ENCODE measurements at regions not wholly inside any gene's neighbourhood (a gene's known extent, or its start where the extent isn't known, plus 50 kb on each side); places are given as distances from the start of the nearest gene placed in this dataset.

DNA sequence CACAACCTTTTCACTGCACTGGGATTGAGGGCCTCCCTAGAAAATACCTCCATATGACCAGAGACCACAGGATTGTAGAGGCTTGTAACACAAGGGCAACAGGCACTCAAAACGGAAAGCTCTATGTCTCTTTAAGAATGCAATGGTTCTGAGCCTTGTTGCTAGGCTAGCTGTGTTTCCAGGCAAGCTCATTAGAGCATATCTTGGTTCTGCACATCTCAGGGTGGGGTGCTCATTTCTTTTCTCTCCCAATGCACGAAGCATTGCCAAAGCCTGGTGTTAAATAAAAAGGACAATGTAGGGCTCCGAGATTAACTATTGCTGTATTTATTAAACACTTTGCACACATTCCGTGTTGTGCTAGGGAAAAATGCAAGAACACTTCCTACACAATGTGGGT, 315.9 kb downstream of the PRDM2 start:
- TF ChIP-seq, protein P1, sequence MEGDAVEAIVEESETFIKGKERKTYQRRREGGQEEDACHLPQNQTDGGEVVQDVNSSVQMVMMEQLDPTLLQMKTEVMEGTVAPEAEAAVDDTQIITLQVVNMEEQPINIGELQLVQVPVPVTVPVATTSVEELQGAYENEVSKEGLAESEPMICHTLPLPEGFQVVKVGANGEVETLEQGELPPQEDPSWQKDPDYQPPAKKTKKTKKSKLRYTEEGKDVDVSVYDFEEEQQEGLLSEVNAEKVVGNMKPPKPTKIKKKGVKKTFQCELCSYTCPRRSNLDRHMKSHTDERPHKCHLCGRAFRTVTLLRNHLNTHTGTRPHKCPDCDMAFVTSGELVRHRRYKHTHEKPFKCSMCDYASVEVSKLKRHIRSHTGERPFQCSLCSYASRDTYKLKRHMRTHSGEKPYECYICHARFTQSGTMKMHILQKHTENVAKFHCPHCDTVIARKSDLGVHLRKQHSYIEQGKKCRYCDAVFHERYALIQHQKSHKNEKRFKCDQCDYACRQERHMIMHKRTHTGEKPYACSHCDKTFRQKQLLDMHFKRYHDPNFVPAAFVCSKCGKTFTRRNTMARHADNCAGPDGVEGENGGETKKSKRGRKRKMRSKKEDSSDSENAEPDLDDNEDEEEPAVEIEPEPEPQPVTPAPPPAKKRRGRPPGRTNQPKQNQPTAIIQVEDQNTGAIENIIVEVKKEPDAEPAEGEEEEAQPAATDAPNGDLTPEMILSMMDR (IDR thresholded peaks at IDR 0.05): no peak
- TF ChIP-seq POLR2A (IDR thresholded peaks at IDR 0.05; ENCODE audit: low read depth): no peak
- no peak for TF ChIP-seq POLR2AphosphoS5 (IDR thresholded peaks at IDR 0.05)
- no peak for TF ChIP-seq EP300 (IDR thresholded peaks at IDR 0.05)
